RWPE2 (cell line): ENCODE measurements at regions not wholly inside any gene's neighbourhood (a gene's known extent, or its start where the extent isn't known, plus 50 kb on each side); places are given as distances from the start of the nearest gene placed in this dataset.
"Not testable (repeated sequence)": the region's sequence is repeated elsewhere in the genome, so short reads cannot be mapped to it uniquely, and the experiment has no call there.

Source experiments
- ATAC-seq: fragments of 200-7000 bp; cut with Tn5 transposase; 3 replicates; pipeline ENCODE4 v1.9.1; 2021; ENCODE audit warnings: low read depth
- DNase-seq: peaks from one replicate; pipeline ENCODE4 v3.0.0-alpha.2; 2020; ENCODE audit warnings: low spot score
- H3K27ac ChIP-seq: fragments of 450-650 bp; 2 replicates; pipeline ENCODE4 v1.5.1; 2017; ENCODE audit warnings: mild to moderate bottlenecking; ENCODE audit not compliant: poor library complexity, severe bottlenecking
- H3K27me3 ChIP-seq: fragments of 250-450 bp; sonication (Bioruptor Pico); 2 replicates; pipeline ENCODE4 v1.5.1; 2021; ENCODE audit warnings: mild to moderate bottlenecking, moderate library complexity; ENCODE audit not compliant: insufficient read depth, poor library complexity, severe bottlenecking
- H3K36me3 ChIP-seq: fragments of 250-450 bp; sonication (Bioruptor Pico); 2 replicates; pipeline ENCODE4 v1.5.1; 2020; ENCODE audit warnings: low read depth, mild to moderate bottlenecking, moderate library complexity
- H3K4me1 ChIP-seq: fragments of 250-450 bp; sonication (Bioruptor Pico); 2 replicates; pipeline ENCODE4 v1.5.1; 2021; ENCODE audit warnings: mild to moderate bottlenecking, moderate library complexity; ENCODE audit not compliant: insufficient read depth, poor library complexity, severe bottlenecking
- H3K4me3 ChIP-seq: fragments of 250-450 bp; sonication (Bioruptor Pico); 2 replicates; pipeline ENCODE4 v1.5.1; 2021; ENCODE audit warnings: mild to moderate bottlenecking, moderate library complexity; ENCODE audit not compliant: severe bottlenecking
- H3K9me3 ChIP-seq: fragments of 250-450 bp; sonication (Bioruptor Pico); 2 replicates; pipeline ENCODE4 v1.5.1; 2021; ENCODE audit warnings: mild to moderate bottlenecking, moderate library complexity; ENCODE audit not compliant: severe bottlenecking
- TF ChIP-seq, protein P1 (sequence below): fragments of 450-650 bp; IDR thresholded peaks from one replicate; pipeline ENCODE4 v1.5.1; 2017; ENCODE audit warnings: mild to moderate bottlenecking, moderate library complexity; ENCODE audit not compliant: poor library complexity, severe bottlenecking

DNA sequence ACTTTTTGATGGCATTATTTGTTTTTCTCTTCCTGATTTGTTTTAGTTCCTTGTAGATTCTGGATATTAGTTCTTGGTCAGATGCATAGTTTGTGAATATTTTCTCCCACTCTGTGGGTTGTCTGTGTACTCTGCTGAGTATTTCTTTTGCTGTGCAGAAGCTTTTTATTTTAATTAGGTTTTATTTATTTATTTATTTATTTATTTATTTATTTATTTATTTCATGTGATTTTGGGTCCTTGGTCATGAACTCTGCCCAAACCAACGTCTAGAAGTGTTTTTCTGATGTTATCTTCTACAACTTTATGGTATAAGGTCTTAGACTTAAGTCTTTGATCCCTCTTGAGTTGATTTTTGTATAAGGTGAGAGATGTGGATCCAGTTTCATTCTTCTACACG, 292.2 kb downstream of the CDH7 start:
- no peak overlapping the region for H3K27ac ChIP-seq
- no peak for DNase-seq
- H3K9me3 ChIP-seq: no peaks in the 10 kb centered on the region
- TF ChIP-seq, protein P1, sequence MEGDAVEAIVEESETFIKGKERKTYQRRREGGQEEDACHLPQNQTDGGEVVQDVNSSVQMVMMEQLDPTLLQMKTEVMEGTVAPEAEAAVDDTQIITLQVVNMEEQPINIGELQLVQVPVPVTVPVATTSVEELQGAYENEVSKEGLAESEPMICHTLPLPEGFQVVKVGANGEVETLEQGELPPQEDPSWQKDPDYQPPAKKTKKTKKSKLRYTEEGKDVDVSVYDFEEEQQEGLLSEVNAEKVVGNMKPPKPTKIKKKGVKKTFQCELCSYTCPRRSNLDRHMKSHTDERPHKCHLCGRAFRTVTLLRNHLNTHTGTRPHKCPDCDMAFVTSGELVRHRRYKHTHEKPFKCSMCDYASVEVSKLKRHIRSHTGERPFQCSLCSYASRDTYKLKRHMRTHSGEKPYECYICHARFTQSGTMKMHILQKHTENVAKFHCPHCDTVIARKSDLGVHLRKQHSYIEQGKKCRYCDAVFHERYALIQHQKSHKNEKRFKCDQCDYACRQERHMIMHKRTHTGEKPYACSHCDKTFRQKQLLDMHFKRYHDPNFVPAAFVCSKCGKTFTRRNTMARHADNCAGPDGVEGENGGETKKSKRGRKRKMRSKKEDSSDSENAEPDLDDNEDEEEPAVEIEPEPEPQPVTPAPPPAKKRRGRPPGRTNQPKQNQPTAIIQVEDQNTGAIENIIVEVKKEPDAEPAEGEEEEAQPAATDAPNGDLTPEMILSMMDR: no peak
- H3K4me3 ChIP-seq: no peak overlapping the region
- no peaks in the 10 kb centered on the region for H3K4me1 ChIP-seq
- ATAC-seq: no peak
- no peaks in the 10 kb centered on the region for H3K36me3 ChIP-seq
- no peaks in the 10 kb centered on the region for H3K27me3 ChIP-seq

DNA sequence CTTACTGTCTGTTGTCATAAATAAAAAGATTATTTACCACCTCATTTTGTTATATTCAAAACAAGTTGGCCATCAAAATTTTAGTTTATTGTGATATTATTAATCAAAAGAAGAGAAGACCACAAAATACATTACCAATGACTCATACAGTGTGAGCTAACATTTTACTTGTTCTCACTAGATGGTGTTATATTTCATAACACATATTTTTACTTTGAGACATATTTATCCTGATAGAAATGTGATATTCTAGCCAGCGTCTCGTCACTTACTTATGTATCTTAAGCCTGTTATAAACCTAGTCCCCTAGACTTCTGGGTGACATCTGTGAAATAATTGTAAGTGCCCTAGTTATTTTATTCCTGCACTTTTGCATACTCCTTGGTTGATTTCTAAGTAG, 263.2 kb downstream of the CDH7 start:
- no peak for DNase-seq
- TF ChIP-seq, protein P1: no peak
- H3K4me1 ChIP-seq: peaks cover 10% of the 10 kb centered on the region
- H3K4me3 ChIP-seq: no peak overlapping the region
- peak; percentile 90 for ATAC-seq
- H3K9me3 ChIP-seq: no peaks in the 10 kb centered on the region
- H3K27ac ChIP-seq: no peak overlapping the region
- no peaks in the 10 kb centered on the region for H3K36me3 ChIP-seq
- H3K27me3 ChIP-seq: no peaks in the 10 kb centered on the region

GRCh38 chr18:66011916-66012315, 261.1 kb downstream of the CDH7 start:
- DNase-seq: no peak
- H3K4me1 ChIP-seq: peaks cover 10% of the 10 kb centered on the region
- H3K27ac ChIP-seq: no peak overlapping the region
- H3K9me3 ChIP-seq: no peaks in the 10 kb centered on the region
- H3K4me3 ChIP-seq: no peak overlapping the region
- no peak for ATAC-seq
- H3K36me3 ChIP-seq: no peaks in the 10 kb centered on the region
- TF ChIP-seq, protein P1: no peak
- H3K27me3 ChIP-seq: no peaks in the 10 kb centered on the region

- Histone ChIP-seq H3K9me3 (no peaks in the 10 kb centered on the region), H3K4me3 (no peak overlapping the region), H3K27ac (no peak overlapping the region), H3K36me3 (no peaks in the 10 kb centered on the region), H3K4me1 (no peaks in the 10 kb centered on the region), H3K27me3 (no peaks in the 10 kb centered on the region)
- TF ChIP-seq, protein P1: no peak
- DNase-seq: no peak
- ATAC-seq: no peak
Measured at GRCh38 chr18:66005831-66006588, 255.2 kb downstream of the CDH7 start.

DNA sequence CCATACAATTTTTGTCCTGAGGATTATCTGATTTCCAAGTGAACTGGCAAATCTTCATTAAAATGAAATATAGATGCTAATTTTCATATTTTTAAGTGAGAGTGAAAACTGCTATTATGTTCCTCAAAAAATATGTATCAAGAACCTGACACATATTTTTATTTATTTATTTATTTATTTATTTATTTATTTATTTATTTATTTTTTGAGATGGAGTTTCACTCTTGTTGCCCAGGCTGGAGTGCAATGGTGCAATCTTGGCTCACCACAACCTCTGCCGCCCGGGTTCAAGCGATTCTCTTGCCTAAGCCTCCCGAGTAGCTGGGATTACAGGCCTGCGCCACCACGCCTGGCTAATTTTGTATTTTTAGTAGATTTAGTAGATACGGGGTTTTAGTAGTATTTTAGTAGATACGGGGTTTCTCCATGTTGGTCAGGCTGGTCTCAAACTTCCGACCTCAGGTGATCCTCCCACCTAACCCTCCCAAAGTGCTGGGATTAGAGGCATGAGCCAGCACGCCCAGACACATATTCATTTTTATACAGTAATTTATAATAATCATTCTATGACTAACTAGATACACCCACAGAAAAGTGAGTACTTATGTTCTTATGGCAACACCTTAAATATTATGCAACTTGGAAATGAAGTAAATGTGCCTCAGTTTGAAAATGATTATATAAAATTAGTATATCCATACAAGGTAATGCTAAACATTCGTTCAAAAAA, 248.3 kb downstream of the CDH7 start:
- not testable (repeated sequence) for DNase-seq, H3K9me3 ChIP-seq, H3K27ac ChIP-seq, H3K36me3 ChIP-seq, H3K27me3 ChIP-seq, H3K4me1 ChIP-seq, H3K4me3 ChIP-seq, ATAC-seq
